Kidney (tissue), 13 donors: ENCODE measurements at regions not wholly inside any gene's neighbourhood (a gene's known extent, or its start where the extent isn't known, plus 50 kb on each side); places are given as distances from the start of the nearest gene placed in this dataset.

Source experiments
- DNase-seq, 5 donors: peaks; one replicate each; pipeline ENCODE4 v3.0.0-alpha.2; 2013 to 2020
- FAIRE-seq: peaks from 2 replicates; lab custom pipeline; 2012; peaks lifted over from hg19 to GRCh38; lab: Jason Lieb, UNC
- H3K27ac ChIP-seq, 2 donors: one replicate each; pipeline ENCODE4 v1.7.0; 2013; ENCODE audit warnings: low read depth in 2 of 2, low read length in 2 of 2, inconsistent platforms in 1 of 2
- H3K27me3 ChIP-seq: one replicate; pipeline ENCODE4 v1.7.1; 2013; ENCODE audit warnings: low read length, inconsistent platforms; ENCODE audit not compliant: control insufficient read depth, insufficient read depth
- H3K36me3 ChIP-seq, 3 donors: one replicate each; pipeline versions ENCODE4 v1.7.0 to v1.7.1; 2013; ENCODE audit warnings: low read length in 3 of 3, control low read depth in 1 of 3, inconsistent platforms in 1 of 3; ENCODE audit not compliant: insufficient read depth in 3 of 3, control insufficient read depth in 2 of 3
- H3K4me1 ChIP-seq, 3 donors: one replicate each; pipeline versions ENCODE4 v1.7.0 to v1.7.1; 2013; ENCODE audit warnings: low read length in 3 of 3, inconsistent platforms in 1 of 3, low read depth in 1 of 3; ENCODE audit not compliant: control insufficient read depth in 2 of 3, insufficient read depth in 2 of 3
- H3K4me3 ChIP-seq, 3 donors: one replicate each; pipeline versions ENCODE4 v1.7.0 to v1.8.1; 2013; ENCODE audit warnings: low read length in 3 of 3, control low read depth in 1 of 3, inconsistent platforms in 1 of 3
- H3K9ac ChIP-seq, 3 donors: one replicate each; pipeline versions ENCODE4 v1.7.0 to v1.7.1; 2013; ENCODE audit warnings: low read length in 3 of 3, control low read depth in 1 of 3, inconsistent platforms in 1 of 3
- H3K9me3 ChIP-seq, 3 donors: one replicate each; pipeline versions ENCODE4 v1.7.0 to v1.7.1; 2013; ENCODE audit warnings: low read length in 3 of 3, control low read depth in 1 of 3, inconsistent platforms in 1 of 3; ENCODE audit not compliant: control insufficient read depth in 2 of 3, insufficient read depth in 1 of 3
- intact Hi-C: fragments of 100-400 bp; cut with DNase I; formaldehyde crosslinking; loops from one replicate; pipeline ENCODE4 v1.11.1; 2022
- TF ChIP-seq, protein P1 (sequence below): IDR thresholded peaks from 3 replicates; pipeline ENCODE4 v1.5.1; 2012; ENCODE audit warnings: mild to moderate bottlenecking, moderate library complexity, borderline replicate concordance; ENCODE audit not compliant: insufficient read depth; ENCODE audit errors: extremely low read depth
- donor health status: control.
- donor health status: control.
- donor health status: control.
- donor health status: control.
- donor health status: control.
- donor health status: DM: yes; HTN: yes; CAD: no.
- donor health status: Normal renal cell carcinoma (clear cell type).

DNA sequence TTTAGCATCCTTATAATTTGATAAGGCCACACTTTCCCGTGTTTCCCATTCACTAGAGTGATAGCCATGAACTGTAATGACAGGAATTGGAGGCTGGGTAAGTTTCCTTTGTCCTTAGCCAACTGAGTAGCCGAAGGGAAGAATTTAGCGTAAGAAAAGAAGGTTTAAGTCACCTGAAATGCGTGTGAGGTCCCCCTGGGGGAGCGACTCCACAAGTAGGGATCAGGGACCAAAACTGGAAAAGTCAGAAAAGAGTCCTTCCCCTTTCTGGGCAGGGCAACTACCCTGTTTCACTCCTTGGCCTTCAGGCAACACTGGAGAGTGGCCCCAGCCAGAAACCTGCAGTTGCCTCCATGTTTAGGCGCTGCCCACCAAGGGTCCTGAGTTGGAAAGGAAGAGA, 81.6 kb upstream of the MED14 start:
- Histone ChIP-seq H3K4me1 (no peaks in the 10 kb centered on the region), H3K9ac (no peak overlapping the region), H3K27me3 (no peaks in the 10 kb centered on the region), H3K9me3 (no peaks in the 10 kb centered on the region), H3K4me3 (no peak overlapping the region), H3K36me3 (no peaks in the 10 kb centered on the region), H3K27ac (no peak overlapping the region)
- intact Hi-C loops, result no loop called here
- DNase-seq, result no peak
- TF ChIP-seq, protein P1, sequence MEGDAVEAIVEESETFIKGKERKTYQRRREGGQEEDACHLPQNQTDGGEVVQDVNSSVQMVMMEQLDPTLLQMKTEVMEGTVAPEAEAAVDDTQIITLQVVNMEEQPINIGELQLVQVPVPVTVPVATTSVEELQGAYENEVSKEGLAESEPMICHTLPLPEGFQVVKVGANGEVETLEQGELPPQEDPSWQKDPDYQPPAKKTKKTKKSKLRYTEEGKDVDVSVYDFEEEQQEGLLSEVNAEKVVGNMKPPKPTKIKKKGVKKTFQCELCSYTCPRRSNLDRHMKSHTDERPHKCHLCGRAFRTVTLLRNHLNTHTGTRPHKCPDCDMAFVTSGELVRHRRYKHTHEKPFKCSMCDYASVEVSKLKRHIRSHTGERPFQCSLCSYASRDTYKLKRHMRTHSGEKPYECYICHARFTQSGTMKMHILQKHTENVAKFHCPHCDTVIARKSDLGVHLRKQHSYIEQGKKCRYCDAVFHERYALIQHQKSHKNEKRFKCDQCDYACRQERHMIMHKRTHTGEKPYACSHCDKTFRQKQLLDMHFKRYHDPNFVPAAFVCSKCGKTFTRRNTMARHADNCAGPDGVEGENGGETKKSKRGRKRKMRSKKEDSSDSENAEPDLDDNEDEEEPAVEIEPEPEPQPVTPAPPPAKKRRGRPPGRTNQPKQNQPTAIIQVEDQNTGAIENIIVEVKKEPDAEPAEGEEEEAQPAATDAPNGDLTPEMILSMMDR, result no peak
- no peak for FAIRE-seq

DNA sequence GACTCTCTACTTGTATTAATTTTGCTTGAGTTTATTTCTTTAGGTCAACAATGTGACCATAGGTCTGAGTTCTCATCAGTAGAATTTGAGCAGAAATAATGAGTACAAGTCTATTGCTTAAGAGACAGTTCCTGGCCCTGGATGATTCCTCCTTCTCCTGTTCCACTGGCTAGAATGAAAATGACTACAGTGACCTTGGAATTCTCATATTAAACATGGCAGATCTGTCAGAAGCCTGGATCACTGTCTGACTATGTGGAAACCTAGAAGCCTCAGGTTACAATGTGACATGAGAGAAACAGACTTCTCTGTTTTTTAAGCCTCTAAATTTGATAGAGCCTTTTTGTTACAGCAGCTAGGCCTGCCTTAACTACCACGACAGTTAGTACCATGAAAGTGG, 82.9 kb upstream of the MED14 start:
- intact Hi-C loops, result no loop called here
- Histone ChIP-seq H3K4me1 (no peaks in the 10 kb centered on the region), H3K27ac (no peak overlapping the region), H3K27me3 (no peaks in the 10 kb centered on the region), H3K4me3 (no peak overlapping the region), H3K36me3 (no peaks in the 10 kb centered on the region), H3K9ac (no peak overlapping the region), H3K9me3 (no peaks in the 10 kb centered on the region)
- no peak for FAIRE-seq
- TF ChIP-seq, protein P1, result no peak
- DNase-seq, result no peak

DNA sequence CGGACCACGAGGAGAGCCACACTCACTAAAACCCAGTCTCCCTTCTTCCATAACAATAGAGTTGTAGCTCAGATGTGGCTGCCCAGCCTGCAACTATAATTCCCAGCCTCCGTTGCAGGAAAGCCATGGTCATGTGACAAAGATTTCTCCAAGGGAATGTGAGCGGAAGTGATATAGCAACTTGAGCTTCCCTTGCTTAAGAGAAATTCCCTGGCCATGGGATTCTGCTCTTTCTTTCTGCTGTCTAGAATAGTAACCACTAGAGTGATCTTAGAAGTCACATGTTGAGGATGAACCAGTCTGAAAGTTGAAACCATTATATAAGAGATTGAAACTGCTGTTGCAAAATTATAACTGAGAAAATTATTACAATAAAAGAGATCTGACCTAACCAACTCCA, 86.4 kb upstream of the MED14 start:
- Histone ChIP-seq H3K4me1 (no peaks in the 10 kb centered on the region), H3K27ac (no peak overlapping the region), H3K9me3 (no peaks in the 10 kb centered on the region), H3K36me3 (no peaks in the 10 kb centered on the region), H3K9ac (no peak overlapping the region), H3K27me3 (peaks cover 2% of the 10 kb centered on the region), H3K4me3 (no peak overlapping the region)
- TF ChIP-seq, protein P1, result no peak
- intact Hi-C loops, result no loop called here
- no peak for DNase-seq
- FAIRE-seq, result no peak

DNA sequence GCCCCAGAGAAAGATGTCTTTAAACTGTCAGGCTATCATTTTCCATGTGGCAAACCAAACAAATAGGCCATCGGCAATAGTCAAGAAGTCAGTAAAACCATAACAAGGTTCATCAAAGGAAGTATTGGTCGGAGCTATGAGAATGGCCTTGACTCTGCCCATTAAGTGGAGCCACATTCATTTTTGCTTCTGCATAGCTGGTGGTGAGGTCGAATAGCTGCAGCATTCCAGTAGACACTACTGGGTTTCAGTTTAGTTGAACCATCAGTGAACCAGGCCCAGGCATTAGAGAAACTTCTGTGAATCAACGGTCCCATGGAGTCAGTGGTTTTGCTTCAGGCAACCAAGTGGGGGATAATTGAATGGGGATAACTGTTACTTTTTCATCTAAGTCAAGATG, 92.0 kb upstream of the MED14 start:
- H3K4me3 ChIP-seq, result no peak overlapping the region
- no peak overlapping the region for H3K27ac ChIP-seq
- intact Hi-C loops, result no loop called here
- TF ChIP-seq, protein P1, result no peak
- H3K9ac ChIP-seq, result no peak overlapping the region
- no peak for FAIRE-seq
- no peak for DNase-seq
- no peaks in the 10 kb centered on the region for H3K9me3 ChIP-seq
- H3K27me3 ChIP-seq, result peaks cover 5% of the 10 kb centered on the region
- no peaks in the 10 kb centered on the region for H3K36me3 ChIP-seq
- no peaks in the 10 kb centered on the region for H3K4me1 ChIP-seq
